B cell (primary cell): ENCODE measurements at regions not wholly inside any gene's neighbourhood (a gene's known extent, or its start where the extent isn't known, plus 50 kb on each side); places are given as distances from the start of the nearest gene placed in this dataset.

Source experiments
- ATAC-seq: fragments of 200-7000 bp; cut with Tn5 transposase; one replicate; pipeline ENCODE4 v1.10.0; 2021; ENCODE audit warnings: low read depth, mild to moderate bottlenecking, moderate number of reproducible peaks, moderate library complexity
- CTCF ChIA-PET: fragments of 350-600 bp; sonication (Branson Sonifier 250); formaldehyde crosslinking; loops from one replicate; lab custom pipeline; 2021; ENCODE audit warnings: antibody characterized with exemption, inconsistent platforms; lab: Charles Lee
- POLR2A ChIA-PET: fragments of 350-600 bp; sonication (Branson Sonifier 250); formaldehyde crosslinking; loops from one replicate; lab custom pipeline; 2021; ENCODE audit warnings: antibody characterized with exemption; lab: Charles Lee
- DNase-seq: peaks from one replicate; pipeline ENCODE4 v3.0.0; 2013
- H2AFZ ChIP-seq: 2 replicates; pipeline ENCODE4 v1.6.1; 2012; ENCODE audit warnings: mild to moderate bottlenecking, low read depth, low read length; ENCODE audit not compliant: insufficient read depth, poor library complexity, severe bottlenecking
- H3K27ac ChIP-seq, 2 donors: 1 replicate in 1 of 2; 2 replicates in 1 of 2; pipeline ENCODE4 v1.5.1; 2012 to 2013; ENCODE audit warnings: low read length in 2 of 2, mild to moderate bottlenecking in 2 of 2, moderate library complexity in 1 of 2
- H3K27me3 ChIP-seq, 4 experiments: fragments of 200-600 bp in 1 of 4; sonication (generic) in 1 of 4; replicated peaks in 1 of 4; 1 replicate in 2 of 4; 2 replicates in 2 of 4; pipeline versions ENCODE4 v1.6.1 to v1.7.0; 2013 to 2016; ENCODE audit warnings: low read length in 3 of 4, mild to moderate bottlenecking in 2 of 4, mixed read lengths in 1 of 4, moderate library complexity in 1 of 4; ENCODE audit not compliant: insufficient read depth in 4 of 4, control insufficient read depth in 3 of 4; ENCODE audit errors: control extremely low read depth in 1 of 4
- H3K36me3 ChIP-seq, 2 experiments: replicated peaks in 1 of 2; 1 replicate in 1 of 2; 2 replicates in 1 of 2; pipeline versions ENCODE4 v1.6.1 to v1.7.1; 2013; ENCODE audit warnings: low read length in 1 of 2; ENCODE audit not compliant: insufficient read depth in 2 of 2, control insufficient read depth in 1 of 2; ENCODE audit errors: control extremely low read depth in 1 of 2, extremely low read depth in 1 of 2
- H3K4me1 ChIP-seq, 2 donors: fragments of 200-600 bp in 1 of 2; sonication (generic) in 1 of 2; 1 replicate in 1 of 2; 2 replicates in 1 of 2; pipeline versions ENCODE4 v1.5.1 to v1.6.1; 2013 to 2017; ENCODE audit warnings: low read length in 2 of 2; ENCODE audit not compliant: control insufficient read depth in 2 of 2, insufficient read depth in 2 of 2
- H3K4me2 ChIP-seq: replicated peaks from 2 replicates; pipeline ENCODE3; 2012; ENCODE audit warnings: mild to moderate bottlenecking, low read depth, low read length; ENCODE audit not compliant: poor library complexity, severe bottlenecking
- H3K4me3 ChIP-seq, 5 experiments: fragments of 200-600 bp in 1 of 5; sonication (generic) in 1 of 5; 1 replicate in 3 of 5; 2 replicates in 2 of 5; pipeline versions ENCODE4 v1.5.1 to v1.7.0; 2011 to 2016; ENCODE audit warnings: low read length in 4 of 5, mild to moderate bottlenecking in 4 of 5, low read depth in 2 of 5, control low read depth in 1 of 5, moderate library complexity in 1 of 5; ENCODE audit not compliant: insufficient read depth in 1 of 5; ENCODE audit errors: control extremely low read depth in 1 of 5, extremely low read depth in 1 of 5
- H3K79me2 ChIP-seq: fragments of 200-600 bp; sonication (generic); one replicate; pipeline ENCODE4 v1.6.0; 2016; ENCODE audit warnings: low read length; ENCODE audit not compliant: control insufficient read depth, insufficient read depth
- H3K9ac ChIP-seq: fragments of 200-600 bp; sonication (generic); 2 replicates; pipeline ENCODE4 v1.6.1; 2017; ENCODE audit warnings: mild to moderate bottlenecking, low read length, moderate library complexity
- H3K9me3 ChIP-seq, 3 donors: one replicate each; pipeline versions ENCODE4 v1.6.1 to v1.7.1; 2013; ENCODE audit warnings: low read length in 2 of 3; ENCODE audit not compliant: control insufficient read depth in 2 of 3, insufficient read depth in 1 of 3; ENCODE audit errors: control extremely low read depth in 1 of 3
- H4K20me1 ChIP-seq: 2 replicates; pipeline ENCODE4 v1.6.0; 2012; ENCODE audit warnings: mild to moderate bottlenecking, low read length; ENCODE audit not compliant: insufficient read depth, control insufficient read depth, poor library complexity, severe bottlenecking
- H3K27ac Mint-ChIP-seq: one replicate; pipeline ENCODE4 v1.8.0; 2021; ENCODE audit warnings: mixed read lengths
- H3K27me3 Mint-ChIP-seq: one replicate; pipeline ENCODE4 v1.8.0; 2021; ENCODE audit warnings: mixed read lengths
- H3K4me1 Mint-ChIP-seq: one replicate; pipeline ENCODE4 v1.8.0; 2021; ENCODE audit warnings: mixed read lengths
- H3K4me3 Mint-ChIP-seq: one replicate; pipeline ENCODE4 v1.8.0; 2021; ENCODE audit warnings: mixed read lengths
- H3K9me3 Mint-ChIP-seq: one replicate; pipeline ENCODE4 v1.8.0; 2022; ENCODE audit warnings: mixed read lengths; ENCODE audit not compliant: insufficient read depth
- EZH2 ChIP-seq: IDR thresholded peaks from 2 replicates; pipeline ENCODE4 v1.6.1; 2012; ENCODE audit warnings: borderline replicate concordance, low read depth, mild to moderate bottlenecking, moderate library complexity, low read length; ENCODE audit not compliant: insufficient read depth, poor library complexity, severe bottlenecking
- WGBS: methylation state at CpG from one replicate; pipeline ENCODE4 v1.1.5; 2013; ENCODE audit warnings: missing lambda C conversion rate; ENCODE audit not compliant: insufficient coverage; 5-methylcytosine and 5-hydroxymethylcytosine counted together
- intact Hi-C: fragments of 100-400 bp; cut with micrococcal nuclease; formaldehyde crosslinking; loops from one replicate; pipeline ENCODE4 v1.10.0; 2022
- TF ChIP-seq, protein P1 (sequence below): fragments of 200-600 bp; IDR thresholded peaks from one replicate; pipeline ENCODE4 v1.8.0; 2022; ENCODE audit warnings: antibody characterized with exemption, mild to moderate bottlenecking

DNA sequence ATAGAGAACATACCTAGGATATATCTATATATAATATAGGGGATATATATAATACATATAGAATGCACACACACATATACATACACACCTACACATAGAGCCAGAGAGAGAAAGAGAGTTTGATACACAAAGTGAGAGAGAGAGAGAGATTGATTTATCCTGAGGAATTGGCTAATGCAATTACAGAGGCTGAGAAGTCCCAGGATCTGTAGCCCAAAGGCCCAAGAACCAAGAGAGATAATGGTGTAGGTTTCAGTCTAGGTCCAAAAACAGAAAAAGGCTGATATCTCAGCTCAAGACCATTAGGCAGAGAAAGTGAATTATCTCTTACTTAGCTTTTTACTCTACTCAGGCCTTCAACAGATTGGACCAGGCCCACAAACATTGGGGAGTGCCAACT lies 715.0 kb upstream of the LCORL start:
- CTCF ChIA-PET: no interaction called here
- Histone ChIP-seq H2AFZ (no peak overlapping the region), H3K9ac (no peak overlapping the region), H3K27me3 (no peaks in the 10 kb centered on the region), H3K79me2 (no peaks in the 10 kb centered on the region), H3K4me2 (no peak overlapping the region), H3K4me3 (no peak overlapping the region), H3K27ac (no peak overlapping the region), H3K9me3 (no peaks in the 10 kb centered on the region), H3K36me3 (no peaks in the 10 kb centered on the region), H3K4me1 (no peaks in the 10 kb centered on the region), H4K20me1 (no peaks in the 10 kb centered on the region)
- H3K27me3 Mint-ChIP-seq: no peaks in the 10 kb centered on the region
- H3K27ac Mint-ChIP-seq: no peak overlapping the region
- no peak for DNase-seq
- H3K4me1 Mint-ChIP-seq: no peaks in the 10 kb centered on the region
- TF ChIP-seq, protein P1, sequence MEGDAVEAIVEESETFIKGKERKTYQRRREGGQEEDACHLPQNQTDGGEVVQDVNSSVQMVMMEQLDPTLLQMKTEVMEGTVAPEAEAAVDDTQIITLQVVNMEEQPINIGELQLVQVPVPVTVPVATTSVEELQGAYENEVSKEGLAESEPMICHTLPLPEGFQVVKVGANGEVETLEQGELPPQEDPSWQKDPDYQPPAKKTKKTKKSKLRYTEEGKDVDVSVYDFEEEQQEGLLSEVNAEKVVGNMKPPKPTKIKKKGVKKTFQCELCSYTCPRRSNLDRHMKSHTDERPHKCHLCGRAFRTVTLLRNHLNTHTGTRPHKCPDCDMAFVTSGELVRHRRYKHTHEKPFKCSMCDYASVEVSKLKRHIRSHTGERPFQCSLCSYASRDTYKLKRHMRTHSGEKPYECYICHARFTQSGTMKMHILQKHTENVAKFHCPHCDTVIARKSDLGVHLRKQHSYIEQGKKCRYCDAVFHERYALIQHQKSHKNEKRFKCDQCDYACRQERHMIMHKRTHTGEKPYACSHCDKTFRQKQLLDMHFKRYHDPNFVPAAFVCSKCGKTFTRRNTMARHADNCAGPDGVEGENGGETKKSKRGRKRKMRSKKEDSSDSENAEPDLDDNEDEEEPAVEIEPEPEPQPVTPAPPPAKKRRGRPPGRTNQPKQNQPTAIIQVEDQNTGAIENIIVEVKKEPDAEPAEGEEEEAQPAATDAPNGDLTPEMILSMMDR: no peak
- no peak for TF ChIP-seq EZH2
- ATAC-seq: no peak
- no peak overlapping the region for H3K4me3 Mint-ChIP-seq
- intact Hi-C loops: no loop called here
- POLR2A ChIA-PET: no interaction called here
- H3K9me3 Mint-ChIP-seq: no peaks in the 10 kb centered on the region

DNA sequence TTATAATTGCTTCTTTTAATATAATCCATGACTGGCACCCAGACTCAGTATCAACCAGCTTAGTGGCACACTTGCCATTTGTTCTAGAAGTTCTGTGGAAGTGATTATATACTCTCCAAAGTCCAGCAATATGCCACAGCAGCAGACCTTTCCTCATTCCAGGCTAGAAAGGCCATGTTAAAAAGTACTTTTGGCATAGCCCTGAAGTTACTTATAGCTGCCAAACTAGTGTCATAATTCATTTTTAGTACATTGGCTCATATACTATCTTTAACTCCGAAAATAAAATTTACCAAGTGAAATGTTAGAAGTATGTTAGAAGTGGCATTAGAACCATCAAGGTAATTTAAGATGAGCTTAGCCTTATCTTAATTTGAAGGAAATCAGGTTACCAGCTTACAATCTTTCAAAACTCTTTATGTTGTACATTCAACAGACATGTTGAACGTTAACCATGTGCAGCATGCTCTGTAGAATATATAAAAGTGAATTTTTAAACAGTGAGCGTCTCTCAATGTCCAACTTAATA lies 714.2 kb upstream of the LCORL start:
- H3K9ac ChIP-seq: no peak overlapping the region
- no peaks in the 10 kb centered on the region for H3K4me1 ChIP-seq
- Mint-ChIP-seq H3K27me3 (no peaks in the 10 kb centered on the region), H3K4me1 (no peaks in the 10 kb centered on the region), H3K27ac (no peak overlapping the region), H3K9me3 (no peaks in the 10 kb centered on the region), H3K4me3 (no peak overlapping the region)
- H3K4me2 ChIP-seq: no peak overlapping the region
- intact Hi-C loops: no loop called here
- TF ChIP-seq, protein P1: no peak
- ChIA-PET CTCF (no interaction called here), POLR2A (no interaction called here)
- no peak overlapping the region for H3K27ac ChIP-seq
- no peak overlapping the region for H3K4me3 ChIP-seq
- H3K9me3 ChIP-seq: no peaks in the 10 kb centered on the region
- H2AFZ ChIP-seq: no peak overlapping the region
- H3K36me3 ChIP-seq: no peaks in the 10 kb centered on the region
- no peaks in the 10 kb centered on the region for H4K20me1 ChIP-seq
- no CpG with 5 or more reads among the region's 3 CpGs for WGBS
- DNase-seq: no peak
- no peaks in the 10 kb centered on the region for H3K27me3 ChIP-seq
- no peak for ATAC-seq
- no peaks in the 10 kb centered on the region for H3K79me2 ChIP-seq
